ENCODE measurements at regions not wholly inside any gene's neighbourhood (a gene's known extent, or its start where the extent isn't known, plus 50 kb on each side); places are given as distances from the start of the nearest gene placed in this dataset.
A peak's percentile ranks its signal among the peaks of the same experiment; 100 is the strongest.

DNA sequence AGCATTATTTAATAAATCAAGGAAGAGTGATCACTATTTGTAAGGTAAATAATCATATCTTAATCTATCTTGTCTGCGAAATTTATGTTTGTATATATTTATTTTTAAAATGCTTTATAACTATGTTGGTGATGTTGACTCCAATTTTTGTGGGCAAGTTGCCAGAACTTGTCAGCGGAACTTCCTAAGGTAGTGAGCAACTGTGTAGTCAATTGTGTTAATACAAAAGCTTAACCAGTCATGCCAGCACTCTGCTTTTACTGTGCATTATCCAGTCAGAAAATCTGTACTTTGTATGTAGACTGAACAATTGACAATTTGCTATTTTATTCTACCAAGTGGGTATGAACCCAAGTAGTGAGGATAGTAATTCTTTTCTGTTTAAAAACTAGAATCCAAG, 61.9 kb upstream of the RND3 start:
- DNase-seq (ENCODE audit: low read depth) = no peak

DNA sequence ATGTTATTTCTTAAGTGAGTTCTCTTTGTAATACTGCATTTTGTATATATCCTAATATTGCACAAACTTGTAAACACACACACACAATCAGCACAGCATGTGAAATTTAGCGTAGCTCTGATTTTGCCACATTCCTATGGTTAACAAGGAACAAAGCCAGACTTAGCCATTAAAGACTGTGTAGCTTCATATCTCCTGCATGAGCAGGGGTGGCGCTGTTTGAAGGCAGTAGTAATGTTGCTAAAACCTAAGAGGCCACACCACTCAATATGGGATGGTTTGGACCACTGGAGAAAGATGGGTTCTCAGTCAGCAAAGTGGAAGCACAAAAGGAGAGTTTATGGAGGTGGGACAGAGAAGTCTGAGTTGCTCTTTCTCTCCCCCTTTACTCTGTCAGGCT, 61.1 kb upstream of the RND3 start:
- peak; percentile 47 for DNase-seq (ENCODE audit: low read depth)

DNA sequence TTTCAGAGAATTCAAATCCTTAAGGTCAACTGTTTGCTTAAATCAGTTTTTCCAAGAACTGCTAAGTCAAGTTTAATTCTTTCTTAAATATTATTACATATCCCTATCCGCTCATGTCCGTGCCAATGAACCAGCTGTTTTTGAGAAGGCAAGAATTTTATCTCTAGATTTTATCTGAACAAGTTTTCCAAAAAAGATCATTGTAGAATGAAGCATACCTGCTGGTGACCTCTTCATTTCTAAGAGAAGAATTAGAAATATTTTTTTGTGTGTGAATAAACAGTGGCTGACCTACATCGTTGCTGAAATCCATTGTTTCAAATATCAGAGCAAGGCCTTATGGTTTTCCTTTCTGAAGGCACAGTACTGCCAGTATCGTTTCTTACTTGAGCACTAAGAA, 58.4 kb upstream of the RND3 start:
- DNase-seq (ENCODE audit: low read depth) = no peak

DNA sequence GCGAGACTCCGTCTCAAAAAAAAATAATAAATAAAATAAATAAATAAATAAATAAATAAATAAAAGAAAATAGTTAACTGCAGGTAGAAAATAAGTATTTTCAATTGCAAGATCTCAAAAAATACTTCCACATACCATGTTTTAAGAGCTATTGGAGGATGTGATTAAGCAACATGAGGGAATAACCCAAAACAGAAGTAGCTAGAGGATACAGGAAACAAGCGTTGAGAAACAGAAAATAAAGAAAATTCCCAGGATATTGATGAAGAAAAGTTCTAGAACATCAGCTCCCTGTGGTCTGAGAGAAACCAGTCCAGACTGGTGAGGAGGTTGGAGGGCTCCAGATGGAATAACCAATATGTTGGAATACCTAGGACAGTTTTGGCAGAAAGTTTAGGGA, 57.3 kb upstream of the RND3 start:
- no peak for DNase-seq (ENCODE audit: low read depth)

DNA sequence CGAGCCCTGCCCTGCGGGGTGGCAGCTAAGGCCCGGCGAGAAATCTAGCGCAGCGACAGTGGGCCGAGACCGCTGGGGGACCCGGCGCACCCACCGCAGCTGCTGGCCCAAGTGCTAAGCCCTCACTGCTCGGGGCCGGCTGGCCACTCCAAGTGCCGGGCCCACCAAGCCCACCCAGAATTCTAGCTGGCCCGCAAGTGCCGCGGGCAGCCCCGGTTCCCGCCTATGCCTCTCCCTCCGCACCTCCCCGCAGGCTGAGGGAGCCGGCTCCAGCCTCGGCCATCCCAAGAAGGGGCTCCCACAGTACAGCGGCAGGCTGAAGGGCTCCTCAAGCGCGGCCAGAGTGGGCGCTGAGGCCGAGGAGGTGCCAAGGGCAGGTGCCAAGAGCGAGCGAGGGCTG, 55.2 kb upstream of the RND3 start:
- DNase-seq (ENCODE audit: low read depth) = no peak

DNA sequence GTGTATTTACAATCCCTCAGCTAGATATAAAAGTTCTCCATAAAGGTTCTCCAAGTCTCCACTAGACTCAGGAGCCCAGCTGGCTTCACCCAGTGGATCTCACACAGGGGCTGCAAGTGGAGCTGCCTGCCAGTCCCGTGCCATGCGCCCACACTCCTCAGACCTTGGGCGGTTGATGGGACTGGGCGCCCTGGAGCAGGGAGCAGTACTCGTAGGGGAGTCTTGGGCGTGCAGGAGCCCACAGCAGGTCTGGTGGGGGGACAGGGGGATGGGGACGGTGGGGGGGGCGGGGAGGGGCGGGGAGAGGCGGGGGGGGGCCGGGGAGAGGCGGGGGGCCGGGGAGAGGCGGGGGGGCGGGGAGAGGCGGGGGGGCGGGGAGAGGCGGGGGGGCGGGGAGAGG, 54.7 kb upstream of the RND3 start:
- DNase-seq (ENCODE audit: low read depth) = no peak

DNA sequence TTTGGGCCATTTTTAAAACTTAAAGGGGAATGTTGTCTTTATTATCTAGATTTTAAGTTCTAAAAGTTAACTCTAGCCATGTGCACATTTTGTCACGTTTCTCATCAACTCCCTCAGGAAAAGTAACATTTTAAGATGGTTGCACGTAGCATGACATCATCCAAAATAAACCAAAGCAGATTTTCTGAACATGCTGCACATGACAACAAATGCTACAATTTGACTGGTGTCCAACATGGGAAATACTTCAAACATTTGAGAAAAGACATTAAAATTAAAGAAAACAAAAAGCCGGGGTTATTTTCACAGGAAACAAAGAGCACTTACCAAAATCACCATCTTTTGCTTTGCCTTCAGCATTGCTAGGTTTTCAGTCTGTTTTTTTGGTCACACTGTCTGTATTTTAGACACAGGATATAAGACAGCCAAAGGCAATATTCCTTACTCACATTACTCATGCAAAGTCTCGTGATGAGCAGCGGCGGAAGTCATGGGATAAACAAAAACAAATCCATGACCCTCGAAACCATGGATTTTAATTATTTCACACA, 51.3 kb upstream of the RND3 start:
- DNase-seq (ENCODE audit: low read depth) = no peak
